ENCODE measurements at regions not wholly inside any gene's neighbourhood (a gene's known extent, or its start where the extent isn't known, plus 50 kb on each side); places are given as distances from the start of the nearest gene placed in this dataset.
"Not testable (repeated sequence)": the region's sequence is repeated elsewhere in the genome, so short reads cannot be mapped to it uniquely, and the experiment has no call there.

GRCh38 chr2:120514521-120514920, 168.6 kb downstream of the INHBB start:
- Histone ChIP-seq H3K18ac (ENCODE audit: insufficient read length, low read depth, low read length) (no peak overlapping the region), H3K27ac (ENCODE audit: insufficient read length, low read depth, low read length) (no peak overlapping the region)

GRCh38 chr2:120515066-120515758, 169.3 kb downstream of the INHBB start:
- H3K36me3 Mint-ChIP-seq (ENCODE audit: insufficient read depth in 1 of 3, low read depth in 3 of 3); DNase-seq; H3K79me1 ChIP-seq (ENCODE audit: insufficient read depth, low read depth, low read length, poor library complexity, severe bottlenecking); H3K56ac ChIP-seq (ENCODE audit: insufficient read length, low read depth, low read length); H4K8ac ChIP-seq (replicated peaks; ENCODE audit: insufficient read length, low read depth, low read length); H2AFZ ChIP-seq (ENCODE audit: low read length); H2BK15ac ChIP-seq (ENCODE audit: low read depth, low read length); H2BK20ac ChIP-seq (ENCODE audit: low read depth, low read length, poor library complexity, severe bottlenecking); H3K18ac ChIP-seq (ENCODE audit: insufficient read length, low read depth, low read length); H3K14ac ChIP-seq (ENCODE audit: insufficient read depth, low read length); H3K23me2 ChIP-seq (ENCODE audit: insufficient read length, low read depth, low read length, poor library complexity, severe bottlenecking); H3K27me3 ChIP-seq (ENCODE audit: insufficient read depth, low read length); H2BK120ac ChIP-seq (ENCODE audit: low read depth, low read length, poor library complexity, severe bottlenecking); H3K23ac ChIP-seq (ENCODE audit: insufficient read length, low read depth, low read length); H3K79me2 ChIP-seq (ENCODE audit: insufficient read depth, low read length); H3K4me3 Mint-ChIP-seq; H3K4ac ChIP-seq (ENCODE audit: low read depth, low read length); H3K4me1 ChIP-seq (ENCODE audit: insufficient read depth, low read length); H4K20me1 ChIP-seq (ENCODE audit: control insufficient read depth, insufficient read depth, insufficient read length); H3K9me3 Mint-ChIP-seq; H2AK5ac ChIP-seq (ENCODE audit: insufficient read length, low read length); H2BK12ac ChIP-seq (ENCODE audit: insufficient read length, low read depth, low read length); H3K9ac ChIP-seq (ENCODE audit: extremely low read depth, insufficient read length, low read length); H4K5ac ChIP-seq (ENCODE audit: insufficient read length, low read depth, low read length); H3K4me2 ChIP-seq (ENCODE audit: insufficient read depth, insufficient read length, low read length); H3K9me3 ChIP-seq (ENCODE audit: control insufficient read depth, low read depth, low read length); H3T11ph ChIP-seq (ENCODE audit: low read length); H3K27ac Mint-ChIP-seq; H3K27ac ChIP-seq (ENCODE audit: insufficient read length, low read depth, low read length); H2BK5ac ChIP-seq (ENCODE audit: insufficient read length, low read length); H4K91ac ChIP-seq (ENCODE audit: insufficient read length, low read depth, low read length): not testable (repeated sequence)
- WGBS (ENCODE audit: extremely low coverage, insufficient read length, low lambda C conversion rate) = no CpG with 5 or more reads among the region's 1 CpG
- H3K4me1 Mint-ChIP-seq = peaks cover 4 to 15% of the 10 kb centered on the region in 2 experiments
- peaks cover 93% of the 10 kb centered on the region for H3K27me3 Mint-ChIP-seq (ENCODE audit: low read depth)

More at GRCh38 chr2:120514521-120514920, 168.6 kb downstream of the INHBB start:
- H2AFZ ChIP-seq (ENCODE audit: low read length) = no peak overlapping the region
- no peak overlapping the region for H4K8ac ChIP-seq (replicated peaks; ENCODE audit: insufficient read length, low read depth, low read length)
- H3K4me2 ChIP-seq (ENCODE audit: insufficient read depth, insufficient read length, low read length) = no peak overlapping the region
- no peaks in the 10 kb centered on the region for H3K79me2 ChIP-seq (ENCODE audit: insufficient read depth, low read length)
- Mint-ChIP-seq H3K27ac (no peak overlapping the region), H3K36me3 (ENCODE audit: insufficient read depth in 1 of 3, low read depth in 3 of 3) (no peaks in the 10 kb centered on the region), H3K27me3 (ENCODE audit: low read depth) (peaks cover 93% of the 10 kb centered on the region), H3K4me3 (no peak overlapping the region), H3K4me1 (peaks cover 4 to 15% of the 10 kb centered on the region in 2 experiments), H3K9me3 (no peaks in the 10 kb centered on the region; a peak in 1 of 5 replicates)
- H3K4ac ChIP-seq (ENCODE audit: low read depth, low read length) = no peak overlapping the region
- no peaks in the 10 kb centered on the region for H4K20me1 ChIP-seq (ENCODE audit: control insufficient read depth, insufficient read depth, insufficient read length)
- H3T11ph ChIP-seq (ENCODE audit: low read length) = no peak overlapping the region
- TF ChIP-seq CTCF (conservative IDR thresholded peaks at IDR 0.05) = no peak
- WGBS (ENCODE audit: extremely low coverage, insufficient read length, low lambda C conversion rate) = no CpG with 5 or more reads among the region's 8 CpGs
- no peak overlapping the region for H3K14ac ChIP-seq (ENCODE audit: insufficient read depth, low read length)
- H3K4me1 ChIP-seq (ENCODE audit: insufficient read depth, low read length) = no peaks in the 10 kb centered on the region
- H3K27me3 ChIP-seq (ENCODE audit: insufficient read depth, low read length) = no peaks in the 10 kb centered on the region
- H4K5ac ChIP-seq (ENCODE audit: insufficient read length, low read depth, low read length) = no peak overlapping the region
- no peak overlapping the region for H3K9ac ChIP-seq (ENCODE audit: extremely low read depth, insufficient read length, low read length)
- H2AK5ac ChIP-seq (ENCODE audit: insufficient read length, low read length) = no peak overlapping the region
- H3K23ac ChIP-seq (ENCODE audit: insufficient read length, low read depth, low read length) = no peak overlapping the region
- H3K79me1 ChIP-seq (ENCODE audit: insufficient read depth, low read depth, low read length, poor library complexity, severe bottlenecking) = no peaks in the 10 kb centered on the region
- H2BK5ac ChIP-seq (ENCODE audit: insufficient read length, low read length) = no peak overlapping the region
- no peak overlapping the region for H3K56ac ChIP-seq (ENCODE audit: insufficient read length, low read depth, low read length)
- no peak overlapping the region for H2BK12ac ChIP-seq (ENCODE audit: insufficient read length, low read depth, low read length)
- no peak for DNase-seq
- no peaks in the 10 kb centered on the region for H3K9me3 ChIP-seq (ENCODE audit: control insufficient read depth, low read depth, low read length)
- H2BK120ac ChIP-seq (ENCODE audit: low read depth, low read length, poor library complexity, severe bottlenecking) = no peak overlapping the region
- H3K23me2 ChIP-seq (ENCODE audit: insufficient read length, low read depth, low read length, poor library complexity, severe bottlenecking) = no peaks in the 10 kb centered on the region
- no peak overlapping the region for H2BK15ac ChIP-seq (ENCODE audit: low read depth, low read length)
- no peak overlapping the region for H4K91ac ChIP-seq (ENCODE audit: insufficient read length, low read depth, low read length)
- H2BK20ac ChIP-seq (ENCODE audit: low read depth, low read length, poor library complexity, severe bottlenecking) = no peak overlapping the region

Data from H9 (cell line).